Neural progenitor cell (in vitro differentiated cells): ENCODE measurements at regions not wholly inside any gene's neighbourhood (a gene's known extent, or its start where the extent isn't known, plus 50 kb on each side); places are given as distances from the start of the nearest gene placed in this dataset.
A peak's percentile ranks its signal among the peaks of the same experiment; 100 is the strongest.

Source experiments
- DNase-seq: peaks from one replicate; pipeline ENCODE4 v3.0.0-alpha.2; 2016; ENCODE audit warnings: low spot score
- H2AFZ ChIP-seq: fragments of 200-600 bp; sonication (generic); replicated peaks from 2 replicates; pipeline ENCODE4 v1.6.1; 2016; ENCODE audit warnings: antibody characterized with exemption
- H3F3A ChIP-seq: fragments of 200-600 bp; sonication (generic); 2 replicates; pipeline ENCODE4 v1.6.1; 2016; ENCODE audit warnings: antibody characterized with exemption, low read depth
- H3K27ac ChIP-seq: fragments of 200-600 bp; sonication (generic); 2 replicates; pipeline ENCODE4 v1.5.1; 2016; ENCODE audit warnings: mild to moderate bottlenecking
- H3K27me3 ChIP-seq: fragments of 200-600 bp; sonication (generic); 2 replicates; pipeline ENCODE4 v1.6.1; 2016; ENCODE audit warnings: mild to moderate bottlenecking, moderate library complexity
- H3K36me3 ChIP-seq: fragments of 200-600 bp; sonication (generic); 2 replicates; pipeline ENCODE4 v1.5.1; 2016
- H3K4me1 ChIP-seq: fragments of 200-600 bp; sonication (generic); 2 replicates; pipeline ENCODE4 v1.6.1; 2016; ENCODE audit warnings: mixed run types
- H3K4me2 ChIP-seq: fragments of 200-600 bp; sonication (generic); 2 replicates; pipeline ENCODE4 v1.6.1; 2016
- H3K4me3 ChIP-seq: fragments of 200-600 bp; sonication (generic); 2 replicates; pipeline ENCODE4 v1.5.1; 2016
- H3K79me2 ChIP-seq: fragments of 200-600 bp; sonication (generic); 2 replicates; pipeline ENCODE4 v1.6.1; 2016; ENCODE audit warnings: low read depth
- H3K9ac ChIP-seq: fragments of 200-600 bp; sonication (generic); 2 replicates; pipeline ENCODE4 v1.6.1; 2016
- H3K9me3 ChIP-seq: fragments of 200-600 bp; sonication (generic); 2 replicates; pipeline ENCODE4 v1.5.1; 2016; ENCODE audit warnings: low read depth
- H4K20me1 ChIP-seq: fragments of 200-600 bp; sonication (generic); 2 replicates; pipeline ENCODE4 v1.6.1; 2016; ENCODE audit warnings: low read depth
- H3K27ac Mint-ChIP-seq: 3 replicates; pipeline ENCODE4 v1.8.0; 2021; ENCODE audit warnings: mixed read lengths
- H3K27me3 Mint-ChIP-seq: 2 replicates; pipeline ENCODE4 v1.8.0; 2022; ENCODE audit warnings: low read depth, mild to moderate bottlenecking, inconsistent platforms, moderate library complexity, mixed read lengths; ENCODE audit not compliant: insufficient read depth
- H3K36me3 Mint-ChIP-seq: 3 replicates; pipeline ENCODE4 v1.8.0; 2021; ENCODE audit warnings: mixed read lengths
- H3K4me1 Mint-ChIP-seq: 3 replicates; pipeline ENCODE4 v1.8.0; 2021; ENCODE audit warnings: mixed read lengths
- H3K4me3 Mint-ChIP-seq: 3 replicates; pipeline ENCODE4 v1.8.0; 2021; ENCODE audit warnings: mild to moderate bottlenecking, moderate library complexity, mixed read lengths
- H3K9me3 Mint-ChIP-seq: 3 replicates; pipeline ENCODE4 v1.8.0; 2020; ENCODE audit warnings: mixed read lengths
- CTCF ChIP-seq: fragments of 200-600 bp; sonication (generic); IDR thresholded peaks from 2 replicates; pipeline ENCODE4 v1.5.1; 2017; ENCODE audit warnings: antibody characterized with exemption, mild to moderate bottlenecking
- EZH2 ChIP-seq: fragments of 200-600 bp; sonication (generic); IDR thresholded peaks from 2 replicates; pipeline ENCODE4 v1.6.1; 2017; ENCODE audit warnings: antibody characterized with exemption, mild to moderate bottlenecking, moderate library complexity
- EZH2phosphoT487 ChIP-seq: fragments of 200-600 bp; sonication (generic); IDR thresholded peaks from 2 replicates; pipeline ENCODE4 v1.6.1; 2017; ENCODE audit warnings: antibody characterized with exemption

GRCh38 chr1:8193840-8194406 lies 124.0 kb upstream of the SLC45A1 start:
- H3K4me2 ChIP-seq = no peak overlapping the region
- H3K9me3 ChIP-seq = no peaks in the 10 kb centered on the region
- no peaks in the 10 kb centered on the region for H3F3A ChIP-seq
- TF ChIP-seq CTCF (no peak), EZH2 (no peak), EZH2phosphoT487 (no peak)
- H3K27me3 ChIP-seq = no peaks in the 10 kb centered on the region
- no peaks in the 10 kb centered on the region for H3K79me2 ChIP-seq
- no peak overlapping the region for H3K27ac ChIP-seq
- no peaks in the 10 kb centered on the region for H3K36me3 ChIP-seq
- H3K9ac ChIP-seq = no peak overlapping the region
- no peaks in the 10 kb centered on the region for H4K20me1 ChIP-seq
- H3K4me3 ChIP-seq = no peak overlapping the region
- no peaks in the 10 kb centered on the region for H3K4me1 ChIP-seq
- Mint-ChIP-seq H3K9me3 (no peaks in the 10 kb centered on the region), H3K27me3 (peaks cover 3% of the 10 kb centered on the region), H3K36me3 (no peaks in the 10 kb centered on the region), H3K27ac (no peak overlapping the region), H3K4me1 (peaks cover 5% of the 10 kb centered on the region), H3K4me3 (no peak overlapping the region)
- DNase-seq = no peak
- peak overlapping the region; percentile 36 for H2AFZ ChIP-seq

- H3K27ac Mint-ChIP-seq = no peak overlapping the region
- H3K36me3 ChIP-seq = no peaks in the 10 kb centered on the region
- TF ChIP-seq CTCF = no peak
Observed at GRCh38 chr1:8191474-8191873, 126.4 kb upstream of the SLC45A1 start.

GRCh38 chr1:8189931-8190483 lies 127.9 kb upstream of the SLC45A1 start:
- H3K4me3 Mint-ChIP-seq = no peak overlapping the region
- Histone ChIP-seq H3K27me3 (no peaks in the 10 kb centered on the region), H3K27ac (no peak overlapping the region), H3F3A (no peaks in the 10 kb centered on the region), H4K20me1 (no peaks in the 10 kb centered on the region), H3K4me2 (no peak overlapping the region), H3K9ac (no peak overlapping the region), H3K4me3 (no peak overlapping the region), H3K9me3 (no peaks in the 10 kb centered on the region), H3K79me2 (no peaks in the 10 kb centered on the region), H2AFZ (no peak overlapping the region), H3K4me1 (no peaks in the 10 kb centered on the region), H3K36me3 (no peaks in the 10 kb centered on the region)
- no peaks in the 10 kb centered on the region for H3K36me3 Mint-ChIP-seq
- DNase-seq = no peak
- H3K9me3 Mint-ChIP-seq = no peaks in the 10 kb centered on the region
- no peak for TF ChIP-seq EZH2phosphoT487
- no peak for TF ChIP-seq CTCF
- no peak for TF ChIP-seq EZH2
- H3K27me3 Mint-ChIP-seq = peaks cover 2% of the 10 kb centered on the region
- no peaks in the 10 kb centered on the region for H3K4me1 Mint-ChIP-seq
- H3K27ac Mint-ChIP-seq = no peak overlapping the region

More at GRCh38 chr1:8191474-8191873, 126.4 kb upstream of the SLC45A1 start:
- Histone ChIP-seq H3K9me3 (no peaks in the 10 kb centered on the region), H3K4me2 (no peak overlapping the region), H3K4me3 (no peak overlapping the region), H3K27me3 (no peaks in the 10 kb centered on the region), H4K20me1 (no peaks in the 10 kb centered on the region), H3K9ac (no peak overlapping the region), H3K79me2 (no peaks in the 10 kb centered on the region), H2AFZ (no peak overlapping the region), H3K27ac (no peak overlapping the region), H3K4me1 (no peaks in the 10 kb centered on the region), H3F3A (no peaks in the 10 kb centered on the region)
- H3K4me1 Mint-ChIP-seq = no peaks in the 10 kb centered on the region
- peaks cover 3% of the 10 kb centered on the region for H3K27me3 Mint-ChIP-seq
- H3K36me3 Mint-ChIP-seq = no peaks in the 10 kb centered on the region
- no peak for DNase-seq
- no peak overlapping the region for H3K4me3 Mint-ChIP-seq
- no peaks in the 10 kb centered on the region for H3K9me3 Mint-ChIP-seq
